B cell (primary cell): ENCODE measurements at regions not wholly inside any gene's neighbourhood (a gene's known extent, or its start where the extent isn't known, plus 50 kb on each side); places are given as distances from the start of the nearest gene placed in this dataset.

Source experiments
- ATAC-seq: fragments of 200-7000 bp; cut with Tn5 transposase; one replicate; pipeline ENCODE4 v1.10.0; 2021; ENCODE audit warnings: low read depth, mild to moderate bottlenecking, moderate number of reproducible peaks, moderate library complexity
- CTCF ChIA-PET: fragments of 350-600 bp; sonication (Branson Sonifier 250); formaldehyde crosslinking; loops from one replicate; lab custom pipeline; 2021; ENCODE audit warnings: antibody characterized with exemption, inconsistent platforms; lab: Charles Lee
- POLR2A ChIA-PET: fragments of 350-600 bp; sonication (Branson Sonifier 250); formaldehyde crosslinking; loops from one replicate; lab custom pipeline; 2021; ENCODE audit warnings: antibody characterized with exemption; lab: Charles Lee
- DNase-seq: peaks from one replicate; pipeline ENCODE4 v3.0.0; 2013
- H2AFZ ChIP-seq: 2 replicates; pipeline ENCODE4 v1.6.1; 2012; ENCODE audit warnings: mild to moderate bottlenecking, low read depth, low read length; ENCODE audit not compliant: insufficient read depth, poor library complexity, severe bottlenecking
- H3K27ac ChIP-seq, 2 donors: 1 replicate in 1 of 2; 2 replicates in 1 of 2; pipeline ENCODE4 v1.5.1; 2012 to 2013; ENCODE audit warnings: low read length in 2 of 2, mild to moderate bottlenecking in 2 of 2, moderate library complexity in 1 of 2
- H3K27me3 ChIP-seq, 4 experiments: fragments of 200-600 bp in 1 of 4; sonication (generic) in 1 of 4; replicated peaks in 1 of 4; 1 replicate in 2 of 4; 2 replicates in 2 of 4; pipeline versions ENCODE4 v1.6.1 to v1.7.0; 2013 to 2016; ENCODE audit warnings: low read length in 3 of 4, mild to moderate bottlenecking in 2 of 4, mixed read lengths in 1 of 4, moderate library complexity in 1 of 4; ENCODE audit not compliant: insufficient read depth in 4 of 4, control insufficient read depth in 3 of 4; ENCODE audit errors: control extremely low read depth in 1 of 4
- H3K36me3 ChIP-seq, 2 experiments: replicated peaks in 1 of 2; 1 replicate in 1 of 2; 2 replicates in 1 of 2; pipeline versions ENCODE4 v1.6.1 to v1.7.1; 2013; ENCODE audit warnings: low read length in 1 of 2; ENCODE audit not compliant: insufficient read depth in 2 of 2, control insufficient read depth in 1 of 2; ENCODE audit errors: control extremely low read depth in 1 of 2, extremely low read depth in 1 of 2
- H3K4me1 ChIP-seq, 2 donors: fragments of 200-600 bp in 1 of 2; sonication (generic) in 1 of 2; 1 replicate in 1 of 2; 2 replicates in 1 of 2; pipeline versions ENCODE4 v1.5.1 to v1.6.1; 2013 to 2017; ENCODE audit warnings: low read length in 2 of 2; ENCODE audit not compliant: control insufficient read depth in 2 of 2, insufficient read depth in 2 of 2
- H3K4me2 ChIP-seq: replicated peaks from 2 replicates; pipeline ENCODE3; 2012; ENCODE audit warnings: mild to moderate bottlenecking, low read depth, low read length; ENCODE audit not compliant: poor library complexity, severe bottlenecking
- H3K4me3 ChIP-seq, 5 experiments: fragments of 200-600 bp in 1 of 5; sonication (generic) in 1 of 5; 1 replicate in 3 of 5; 2 replicates in 2 of 5; pipeline versions ENCODE4 v1.5.1 to v1.7.0; 2011 to 2016; ENCODE audit warnings: low read length in 4 of 5, mild to moderate bottlenecking in 4 of 5, low read depth in 2 of 5, control low read depth in 1 of 5, moderate library complexity in 1 of 5; ENCODE audit not compliant: insufficient read depth in 1 of 5; ENCODE audit errors: control extremely low read depth in 1 of 5, extremely low read depth in 1 of 5
- H3K79me2 ChIP-seq: fragments of 200-600 bp; sonication (generic); one replicate; pipeline ENCODE4 v1.6.0; 2016; ENCODE audit warnings: low read length; ENCODE audit not compliant: control insufficient read depth, insufficient read depth
- H3K9ac ChIP-seq: fragments of 200-600 bp; sonication (generic); 2 replicates; pipeline ENCODE4 v1.6.1; 2017; ENCODE audit warnings: mild to moderate bottlenecking, low read length, moderate library complexity
- H3K9me3 ChIP-seq, 3 donors: one replicate each; pipeline versions ENCODE4 v1.6.1 to v1.7.1; 2013; ENCODE audit warnings: low read length in 2 of 3; ENCODE audit not compliant: control insufficient read depth in 2 of 3, insufficient read depth in 1 of 3; ENCODE audit errors: control extremely low read depth in 1 of 3
- H4K20me1 ChIP-seq: 2 replicates; pipeline ENCODE4 v1.6.0; 2012; ENCODE audit warnings: mild to moderate bottlenecking, low read length; ENCODE audit not compliant: insufficient read depth, control insufficient read depth, poor library complexity, severe bottlenecking
- H3K27ac Mint-ChIP-seq: one replicate; pipeline ENCODE4 v1.8.0; 2021; ENCODE audit warnings: mixed read lengths
- H3K27me3 Mint-ChIP-seq: one replicate; pipeline ENCODE4 v1.8.0; 2021; ENCODE audit warnings: mixed read lengths
- H3K4me1 Mint-ChIP-seq: one replicate; pipeline ENCODE4 v1.8.0; 2021; ENCODE audit warnings: mixed read lengths
- H3K4me3 Mint-ChIP-seq: one replicate; pipeline ENCODE4 v1.8.0; 2021; ENCODE audit warnings: mixed read lengths
- H3K9me3 Mint-ChIP-seq: one replicate; pipeline ENCODE4 v1.8.0; 2022; ENCODE audit warnings: mixed read lengths; ENCODE audit not compliant: insufficient read depth
- EZH2 ChIP-seq: IDR thresholded peaks from 2 replicates; pipeline ENCODE4 v1.6.1; 2012; ENCODE audit warnings: borderline replicate concordance, low read depth, mild to moderate bottlenecking, moderate library complexity, low read length; ENCODE audit not compliant: insufficient read depth, poor library complexity, severe bottlenecking
- WGBS: methylation state at CpG from one replicate; pipeline ENCODE4 v1.1.5; 2013; ENCODE audit warnings: missing lambda C conversion rate; ENCODE audit not compliant: insufficient coverage; 5-methylcytosine and 5-hydroxymethylcytosine counted together
- intact Hi-C: fragments of 100-400 bp; cut with micrococcal nuclease; formaldehyde crosslinking; loops from one replicate; pipeline ENCODE4 v1.10.0; 2022
- TF ChIP-seq, protein P1 (sequence below): fragments of 200-600 bp; IDR thresholded peaks from one replicate; pipeline ENCODE4 v1.8.0; 2022; ENCODE audit warnings: antibody characterized with exemption, mild to moderate bottlenecking

DNA sequence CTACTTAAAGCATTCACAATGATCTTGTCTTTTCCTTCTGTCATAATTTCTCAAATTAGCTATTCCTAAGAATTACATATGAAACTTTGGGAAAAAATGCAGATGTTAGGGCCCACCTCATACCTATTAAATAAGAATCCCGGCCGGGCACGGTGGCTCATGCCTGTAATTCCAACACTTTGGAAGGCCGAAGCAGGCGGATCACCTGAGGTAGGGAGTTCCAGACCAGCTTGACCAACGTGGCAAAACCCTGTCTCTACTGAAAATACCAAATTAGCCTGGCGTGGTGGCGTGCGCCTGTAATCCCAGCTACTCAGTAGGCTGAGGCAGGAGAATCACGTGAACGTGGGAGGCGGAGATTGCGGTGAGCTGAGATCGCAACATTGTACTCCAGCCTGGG is 158.4 kb upstream of the TLL1 start:
- ChIA-PET CTCF (no interaction called here), POLR2A (no interaction called here)
- WGBS: 94% methylated on average over 13 of the region's 14 CpGs
- intact Hi-C loops: no loop called here
- Histone ChIP-seq H3K9ac (no peak overlapping the region), H3K79me2 (no peaks in the 10 kb centered on the region), H3K4me1 (no peaks in the 10 kb centered on the region), H4K20me1 (no peaks in the 10 kb centered on the region), H3K9me3 (no peaks in the 10 kb centered on the region), H3K36me3 (no peaks in the 10 kb centered on the region), H3K27ac (no peak overlapping the region), H3K4me2 (no peak overlapping the region), H2AFZ (no peak overlapping the region), H3K4me3 (no peak overlapping the region), H3K27me3 (no peaks in the 10 kb centered on the region)
- TF ChIP-seq, protein P1, sequence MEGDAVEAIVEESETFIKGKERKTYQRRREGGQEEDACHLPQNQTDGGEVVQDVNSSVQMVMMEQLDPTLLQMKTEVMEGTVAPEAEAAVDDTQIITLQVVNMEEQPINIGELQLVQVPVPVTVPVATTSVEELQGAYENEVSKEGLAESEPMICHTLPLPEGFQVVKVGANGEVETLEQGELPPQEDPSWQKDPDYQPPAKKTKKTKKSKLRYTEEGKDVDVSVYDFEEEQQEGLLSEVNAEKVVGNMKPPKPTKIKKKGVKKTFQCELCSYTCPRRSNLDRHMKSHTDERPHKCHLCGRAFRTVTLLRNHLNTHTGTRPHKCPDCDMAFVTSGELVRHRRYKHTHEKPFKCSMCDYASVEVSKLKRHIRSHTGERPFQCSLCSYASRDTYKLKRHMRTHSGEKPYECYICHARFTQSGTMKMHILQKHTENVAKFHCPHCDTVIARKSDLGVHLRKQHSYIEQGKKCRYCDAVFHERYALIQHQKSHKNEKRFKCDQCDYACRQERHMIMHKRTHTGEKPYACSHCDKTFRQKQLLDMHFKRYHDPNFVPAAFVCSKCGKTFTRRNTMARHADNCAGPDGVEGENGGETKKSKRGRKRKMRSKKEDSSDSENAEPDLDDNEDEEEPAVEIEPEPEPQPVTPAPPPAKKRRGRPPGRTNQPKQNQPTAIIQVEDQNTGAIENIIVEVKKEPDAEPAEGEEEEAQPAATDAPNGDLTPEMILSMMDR: no peak
- no peak for TF ChIP-seq EZH2
- H3K9me3 Mint-ChIP-seq: no peaks in the 10 kb centered on the region
- no peaks in the 10 kb centered on the region for H3K27me3 Mint-ChIP-seq
- DNase-seq (no peak), ATAC-seq (no peak)
- H3K4me3 Mint-ChIP-seq: no peak overlapping the region
- no peak overlapping the region for H3K27ac Mint-ChIP-seq
- no peaks in the 10 kb centered on the region for H3K4me1 Mint-ChIP-seq

DNA sequence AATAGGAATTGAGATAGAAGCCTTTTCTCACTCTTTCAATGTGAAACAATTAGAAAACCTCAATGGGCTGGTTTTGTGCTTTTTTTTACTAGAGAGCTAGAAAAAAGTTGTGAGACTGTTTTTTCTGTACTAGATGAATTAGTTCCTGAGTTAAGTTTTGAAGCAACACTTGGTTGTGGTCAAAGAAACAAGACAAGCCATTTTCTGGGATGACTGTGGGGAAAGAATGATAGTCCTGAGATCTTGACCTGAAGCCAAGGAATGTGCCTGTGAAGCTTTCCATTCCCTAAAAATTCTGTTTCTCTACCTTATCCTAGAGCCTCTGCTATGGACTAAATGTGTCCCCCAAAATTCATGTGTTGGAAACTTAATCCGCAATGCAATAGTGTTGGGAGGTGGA is 157.8 kb upstream of the TLL1 start:
- DNase-seq (no peak), ATAC-seq (no peak)
- WGBS: no CpG with 5 or more reads among the region's 1 CpG
- Histone ChIP-seq H3K9ac (no peak overlapping the region), H3K4me1 (no peaks in the 10 kb centered on the region), H3K79me2 (no peaks in the 10 kb centered on the region), H2AFZ (no peak overlapping the region), H3K9me3 (no peaks in the 10 kb centered on the region), H3K27me3 (no peaks in the 10 kb centered on the region), H3K36me3 (no peaks in the 10 kb centered on the region), H3K27ac (no peak overlapping the region), H4K20me1 (no peaks in the 10 kb centered on the region), H3K4me3 (no peak overlapping the region), H3K4me2 (no peak overlapping the region)
- intact Hi-C loops: no loop called here
- no peak overlapping the region for H3K4me3 Mint-ChIP-seq
- ChIA-PET POLR2A (no interaction called here), CTCF (no interaction called here)
- no peak overlapping the region for H3K27ac Mint-ChIP-seq
- TF ChIP-seq, protein P1: no peak
- no peak for TF ChIP-seq EZH2
- no peaks in the 10 kb centered on the region for H3K27me3 Mint-ChIP-seq
- H3K9me3 Mint-ChIP-seq: no peaks in the 10 kb centered on the region
- no peaks in the 10 kb centered on the region for H3K4me1 Mint-ChIP-seq
